Endodermal cell (in vitro differentiated cells): ENCODE measurements at regions not wholly inside any gene's neighbourhood (a gene's known extent, or its start where the extent isn't known, plus 50 kb on each side); places are given as distances from the start of the nearest gene placed in this dataset.

ENCODE experiments used
- DNase-seq: peaks from one replicate; pipeline ENCODE4 v3.0.0-alpha.2; 2017
- H3K27ac ChIP-seq: 2 replicates; pipeline ENCODE4 v1.5.1; 2013; ENCODE audit warnings: mild to moderate bottlenecking, low read depth, low read length, moderate library complexity
- H3K27me3 ChIP-seq: 2 replicates; pipeline ENCODE4 v1.6.1; 2013; ENCODE audit warnings: mild to moderate bottlenecking, low read length, moderate library complexity; ENCODE audit not compliant: insufficient read depth, control insufficient read depth, poor library complexity, severe bottlenecking
- H3K36me3 ChIP-seq: 2 replicates; pipeline ENCODE4 v1.7.0; 2013; ENCODE audit warnings: mild to moderate bottlenecking, low read length, moderate library complexity; ENCODE audit not compliant: control insufficient read depth, insufficient read depth
- H3K4me1 ChIP-seq: one replicate; pipeline ENCODE4 v1.7.0; 2013; ENCODE audit warnings: low read length; ENCODE audit not compliant: control insufficient read depth, insufficient read depth
- H3K4me3 ChIP-seq: 2 replicates; pipeline ENCODE4 v1.5.1; 2013; ENCODE audit warnings: mild to moderate bottlenecking, low read length, moderate library complexity
- H3K9ac ChIP-seq: 2 replicates; pipeline ENCODE4 v1.6.1; 2013; ENCODE audit warnings: mild to moderate bottlenecking, low read length, moderate library complexity; ENCODE audit not compliant: poor library complexity, severe bottlenecking; ENCODE audit errors: extremely low read depth
- H3K9me3 ChIP-seq: 2 replicates; pipeline ENCODE4 v1.6.1; 2013; ENCODE audit warnings: mild to moderate bottlenecking, low read length, moderate library complexity; ENCODE audit not compliant: control insufficient read depth
- H3K27ac Mint-ChIP-seq: 2 replicates; pipeline ENCODE4 v1.8.0; 2020; ENCODE audit warnings: mixed read lengths
- H3K27me3 Mint-ChIP-seq: 2 replicates; pipeline ENCODE4 v1.8.0; 2021; ENCODE audit warnings: mild to moderate bottlenecking, mixed read lengths; ENCODE audit not compliant: insufficient read depth
- H3K36me3 Mint-ChIP-seq: 2 replicates; pipeline ENCODE4 v1.8.0; 2020; ENCODE audit warnings: low read depth, mixed read lengths
- H3K4me1 Mint-ChIP-seq: 2 replicates; pipeline ENCODE4 v1.8.0; 2020; ENCODE audit warnings: mixed read lengths
- H3K4me3 Mint-ChIP-seq: 2 replicates; pipeline ENCODE4 v1.8.0; 2020; ENCODE audit warnings: mild to moderate bottlenecking, moderate library complexity, mixed read lengths
- H3K9me3 Mint-ChIP-seq: 2 replicates; pipeline ENCODE4 v1.8.0; 2020; ENCODE audit warnings: mild to moderate bottlenecking, mixed read lengths
- WGBS, 2 experiments: methylation state at CpG; one replicate each; pipeline versions ENCODE4 v1.1.5 to v1.1.7; 2013; ENCODE audit warnings: missing lambda C conversion rate in 2 of 2, mixed read lengths in 1 of 2; ENCODE audit not compliant: insufficient coverage in 1 of 2, insufficient read length in 1 of 2; 5-methylcytosine and 5-hydroxymethylcytosine counted together
- TF ChIP-seq, protein P1 (sequence below): fragments of 200-600 bp; sonication (generic); conservative IDR thresholded peaks from 2 replicates; pipeline ENCODE4 v1.5.0; 2021; ENCODE audit warnings: antibody characterized with exemption, mild to moderate bottlenecking

DNA sequence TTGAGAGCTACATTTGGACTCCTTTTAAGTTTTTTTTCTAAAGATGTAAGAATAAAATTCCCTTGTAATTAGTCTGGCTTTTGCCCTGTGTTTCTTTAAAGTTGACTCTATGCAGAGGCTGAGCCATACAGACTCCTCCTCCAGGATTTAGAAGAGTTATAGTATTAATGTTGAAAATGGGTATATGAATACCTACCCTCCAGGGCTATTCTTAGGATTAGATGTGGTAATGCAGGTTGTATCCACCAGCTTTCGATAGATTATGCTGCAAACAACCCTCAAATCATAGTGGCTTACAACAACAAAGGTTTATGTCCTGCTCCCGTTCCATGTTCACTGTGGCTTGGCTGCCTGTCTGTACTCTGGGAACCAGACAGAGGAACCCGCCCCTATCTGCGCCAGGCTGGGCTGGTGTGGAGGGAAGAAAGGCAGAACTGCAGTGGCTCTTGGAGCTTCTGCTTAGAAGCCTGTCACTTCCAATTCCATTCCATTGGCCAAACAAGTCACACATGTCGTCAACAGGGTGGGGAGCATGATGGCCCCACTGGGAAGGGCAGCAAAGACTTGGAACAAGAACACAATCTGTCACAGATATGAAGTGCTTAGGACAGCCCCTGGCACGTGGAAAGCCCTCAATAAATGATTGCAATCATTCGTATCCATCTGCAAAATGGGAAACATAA is 290.8 kb downstream of the FOXO1 start:
- Histone ChIP-seq H3K4me3 (no peak overlapping the region), H3K27me3 (no peaks in the 10 kb centered on the region), H3K4me1 (no peaks in the 10 kb centered on the region), H3K9me3 (peaks cover 6% of the 10 kb centered on the region), H3K36me3 (no peaks in the 10 kb centered on the region), H3K27ac (no peak overlapping the region), H3K9ac (no peak overlapping the region)
- WGBS, 2 experiments: 90 to 91% methylated on average over 5 to 7 of the region's 7 CpGs
- Mint-ChIP-seq H3K9me3 (peaks cover 4% of the 10 kb centered on the region), H3K4me1 (peaks cover 4% of the 10 kb centered on the region), H3K27ac (no peak overlapping the region), H3K4me3 (no peak overlapping the region), H3K36me3 (no peaks in the 10 kb centered on the region), H3K27me3 (peaks cover 3% of the 10 kb centered on the region)
- TF ChIP-seq, protein P1, sequence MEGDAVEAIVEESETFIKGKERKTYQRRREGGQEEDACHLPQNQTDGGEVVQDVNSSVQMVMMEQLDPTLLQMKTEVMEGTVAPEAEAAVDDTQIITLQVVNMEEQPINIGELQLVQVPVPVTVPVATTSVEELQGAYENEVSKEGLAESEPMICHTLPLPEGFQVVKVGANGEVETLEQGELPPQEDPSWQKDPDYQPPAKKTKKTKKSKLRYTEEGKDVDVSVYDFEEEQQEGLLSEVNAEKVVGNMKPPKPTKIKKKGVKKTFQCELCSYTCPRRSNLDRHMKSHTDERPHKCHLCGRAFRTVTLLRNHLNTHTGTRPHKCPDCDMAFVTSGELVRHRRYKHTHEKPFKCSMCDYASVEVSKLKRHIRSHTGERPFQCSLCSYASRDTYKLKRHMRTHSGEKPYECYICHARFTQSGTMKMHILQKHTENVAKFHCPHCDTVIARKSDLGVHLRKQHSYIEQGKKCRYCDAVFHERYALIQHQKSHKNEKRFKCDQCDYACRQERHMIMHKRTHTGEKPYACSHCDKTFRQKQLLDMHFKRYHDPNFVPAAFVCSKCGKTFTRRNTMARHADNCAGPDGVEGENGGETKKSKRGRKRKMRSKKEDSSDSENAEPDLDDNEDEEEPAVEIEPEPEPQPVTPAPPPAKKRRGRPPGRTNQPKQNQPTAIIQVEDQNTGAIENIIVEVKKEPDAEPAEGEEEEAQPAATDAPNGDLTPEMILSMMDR: no peak
- DNase-seq: no peak

DNA sequence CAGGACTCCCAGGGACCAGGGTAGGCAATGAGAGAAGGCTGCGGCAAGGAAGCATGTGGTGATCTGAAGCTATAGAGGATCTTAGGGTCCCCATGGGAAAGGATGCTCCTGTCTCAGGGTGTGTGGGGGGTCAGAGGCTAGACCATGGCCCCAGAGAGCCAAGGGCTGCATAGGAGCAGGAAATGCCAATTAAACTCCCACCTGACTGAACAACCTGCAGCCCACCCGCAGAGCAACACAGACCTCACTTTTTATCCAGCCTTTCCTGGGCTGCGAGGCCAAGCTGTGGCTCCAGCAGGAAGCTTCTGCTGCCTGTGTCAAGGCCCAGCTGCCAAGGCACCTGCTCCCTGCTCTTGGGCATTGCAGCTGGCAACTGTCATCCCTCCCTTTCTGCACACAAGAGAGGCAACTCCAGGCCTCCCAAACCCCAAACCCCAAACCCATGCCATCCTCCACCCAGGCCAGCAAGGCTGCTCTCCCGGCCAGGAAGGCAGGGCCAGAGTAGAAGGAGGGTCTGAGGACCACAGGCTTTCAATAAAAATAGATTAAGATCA is 290.1 kb downstream of the FOXO1 start:
- no peak overlapping the region for H3K4me3 ChIP-seq
- Mint-ChIP-seq H3K27me3 (peaks cover 3% of the 10 kb centered on the region), H3K27ac (no peak overlapping the region), H3K4me1 (peaks cover under 1% of the 10 kb centered on the region), H3K4me3 (no peak overlapping the region), H3K9me3 (peaks cover 4% of the 10 kb centered on the region), H3K36me3 (no peaks in the 10 kb centered on the region)
- TF ChIP-seq, protein P1: no peak
- H3K36me3 ChIP-seq: no peaks in the 10 kb centered on the region
- WGBS, 2 experiments: 94 to 100% methylated on average over 2 to 4 of the region's 4 CpGs
- no peaks in the 10 kb centered on the region for H3K27me3 ChIP-seq
- peaks cover 6% of the 10 kb centered on the region for H3K9me3 ChIP-seq
- DNase-seq: no peak
- no peak overlapping the region for H3K9ac ChIP-seq
- H3K4me1 ChIP-seq: no peaks in the 10 kb centered on the region
- H3K27ac ChIP-seq: no peak overlapping the region

DNA sequence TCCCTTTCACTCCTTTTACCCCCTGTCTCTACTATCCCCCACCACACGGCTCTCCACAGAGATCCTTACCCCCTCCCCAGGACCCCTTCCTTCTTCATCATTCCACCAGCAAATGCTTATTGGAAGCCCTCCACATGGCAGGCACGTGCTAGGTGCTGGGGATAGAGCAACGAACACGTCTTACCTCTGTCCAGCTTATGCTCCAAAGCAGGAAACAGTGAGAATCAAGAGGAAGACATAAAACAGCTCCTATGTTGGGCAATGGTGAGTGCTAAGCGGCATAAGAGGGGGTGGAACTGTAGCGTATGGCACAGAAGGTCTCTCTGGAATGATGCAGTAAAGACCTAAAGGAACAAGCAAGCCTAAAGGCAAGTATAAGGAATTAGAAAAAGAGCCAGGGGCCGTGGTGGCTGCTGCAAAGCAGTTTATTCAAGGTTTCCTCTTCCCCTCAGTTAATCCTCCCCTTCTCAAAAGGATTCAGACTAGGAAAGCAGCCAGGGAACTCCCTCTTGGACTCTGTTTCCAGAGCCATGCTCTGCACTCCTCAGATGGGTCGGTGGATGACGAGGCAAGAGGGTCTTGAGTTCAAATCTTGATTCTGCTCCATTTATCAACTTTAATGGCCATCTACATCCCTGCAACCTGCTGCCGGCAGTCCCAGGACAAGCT is 289.4 kb downstream of the FOXO1 start:
- Mint-ChIP-seq H3K4me1 (no peaks in the 10 kb centered on the region), H3K27ac (no peak overlapping the region), H3K9me3 (peaks cover 4% of the 10 kb centered on the region), H3K4me3 (no peak overlapping the region), H3K27me3 (peaks cover 3% of the 10 kb centered on the region), H3K36me3 (no peaks in the 10 kb centered on the region)
- TF ChIP-seq, protein P1: no peak
- H3K27ac ChIP-seq: no peak overlapping the region
- no peaks in the 10 kb centered on the region for H3K4me1 ChIP-seq
- H3K36me3 ChIP-seq: no peaks in the 10 kb centered on the region
- 92 to 95% methylated on average over 7 to 10 of the region's 10 CpGs for WGBS, 2 experiments
- H3K9me3 ChIP-seq: peaks cover 6% of the 10 kb centered on the region
- DNase-seq: no peak
- H3K27me3 ChIP-seq: no peaks in the 10 kb centered on the region
- H3K4me3 ChIP-seq: no peak overlapping the region
- no peak overlapping the region for H3K9ac ChIP-seq
